GM19467 (cell line): ENCODE measurements at regions not wholly inside any gene's neighbourhood (a gene's known extent, or its start where the extent isn't known, plus 50 kb on each side); places are given as distances from the start of the nearest gene placed in this dataset.
"Not testable (repeated sequence)": the region's sequence is repeated elsewhere in the genome, so short reads cannot be mapped to it uniquely, and the experiment has no call there.

Experiments used
- ATAC-seq: cut with Tn5 transposase; IDR thresholded peaks from one replicate; pipeline ENCODE4 v1.9.1; 2021; ENCODE audit warnings: mild to moderate bottlenecking, moderate library complexity; ENCODE audit not compliant: unreplicated experiment

DNA sequence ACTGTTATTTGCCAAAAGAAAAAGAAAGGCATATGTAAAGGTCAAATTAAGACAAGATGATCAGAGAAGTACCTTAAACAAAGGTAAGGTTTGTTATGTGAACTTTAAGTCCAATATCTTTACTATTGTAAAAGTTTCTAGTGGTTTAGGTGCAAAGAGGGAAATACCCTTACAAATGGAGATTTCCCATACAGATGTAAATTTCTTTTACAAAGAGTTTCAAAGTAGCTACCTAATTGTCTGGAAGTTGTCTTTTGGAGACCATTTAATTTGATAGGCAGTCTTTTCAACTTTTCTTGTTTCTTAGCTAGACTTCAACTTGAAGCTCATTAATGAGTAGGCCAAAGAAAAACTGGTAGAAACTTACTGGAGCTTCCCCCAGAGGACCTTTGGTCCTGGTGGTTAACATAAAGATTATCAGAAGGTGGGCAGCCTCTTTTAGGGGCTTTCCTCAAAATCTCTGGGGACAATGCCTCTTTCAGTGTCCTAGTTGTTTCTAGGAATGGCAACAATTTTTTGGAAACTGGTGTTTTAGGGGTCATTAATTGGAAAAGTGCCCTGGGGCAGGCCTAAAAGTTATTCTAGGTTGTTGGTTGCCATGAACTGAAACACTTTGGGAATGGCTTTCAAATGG is 297.3 kb downstream of the GUCY2F start:
- no peak for ATAC-seq

DNA sequence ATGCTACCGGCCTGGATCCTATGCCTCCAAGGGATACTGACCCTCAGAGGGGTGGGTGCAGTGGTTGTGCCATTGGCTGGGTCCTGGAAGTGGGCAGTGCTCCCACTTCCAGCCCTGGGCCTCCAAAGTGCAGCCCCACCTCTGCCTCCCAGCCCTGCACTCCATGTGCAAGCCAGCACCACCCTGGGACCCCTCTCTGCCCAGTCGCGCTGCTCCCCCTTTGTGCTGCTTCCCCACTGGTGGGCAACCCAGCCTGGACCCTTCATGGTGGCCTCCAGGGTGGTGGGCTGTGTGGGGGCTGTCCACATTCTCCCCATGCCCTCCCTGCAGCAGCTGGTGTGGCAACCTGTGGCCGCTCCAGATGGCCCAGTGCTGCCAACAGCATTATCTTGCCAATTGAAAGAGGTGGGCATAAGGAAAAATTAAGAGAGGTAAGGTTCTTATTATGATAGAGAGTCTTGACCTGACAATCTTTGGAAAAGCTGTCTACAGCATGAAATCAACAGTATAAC is 309.7 kb downstream of the GUCY2F start:
- ATAC-seq, result no peak

DNA sequence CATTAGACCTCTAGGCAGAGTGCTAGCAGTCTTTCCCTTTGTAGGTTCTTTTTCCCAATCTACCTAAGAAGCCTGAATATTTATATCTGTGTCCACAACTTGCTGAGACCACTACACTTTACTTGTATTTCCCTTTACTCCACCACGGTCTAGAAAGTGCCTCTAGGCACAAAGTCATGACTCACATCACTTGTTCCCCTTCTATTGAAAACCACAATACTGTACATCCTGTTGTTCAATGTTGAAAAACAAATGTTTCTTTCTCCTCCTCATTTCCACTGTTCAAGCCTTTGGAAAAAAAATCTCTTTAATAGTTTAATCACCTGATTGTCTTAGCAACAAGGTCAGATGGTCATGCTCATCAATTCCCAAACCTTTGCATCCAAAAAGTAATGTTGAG is 326.7 kb downstream of the GUCY2F start:
- ATAC-seq, result no peak

DNA sequence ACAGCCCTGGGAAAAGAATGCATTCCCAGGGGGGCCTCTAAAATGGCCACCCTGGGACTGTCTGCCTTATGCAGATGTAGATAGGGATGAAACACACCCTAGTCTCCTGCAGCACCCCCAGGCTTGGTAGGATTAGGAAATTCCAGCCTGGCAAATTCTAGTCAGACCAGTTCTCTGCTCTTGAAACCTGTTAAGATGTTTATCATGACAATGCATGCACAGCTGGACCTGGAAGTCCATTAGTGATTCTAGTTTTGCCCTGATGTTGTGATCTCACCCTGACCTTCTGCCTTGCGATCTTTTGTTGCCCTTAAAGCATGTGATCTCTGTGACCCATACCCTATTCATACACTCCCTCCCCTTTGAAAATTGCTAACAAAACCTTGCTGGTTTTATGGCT is 337.7 kb downstream of the GUCY2F start:
- ATAC-seq, result not testable (repeated sequence)

DNA sequence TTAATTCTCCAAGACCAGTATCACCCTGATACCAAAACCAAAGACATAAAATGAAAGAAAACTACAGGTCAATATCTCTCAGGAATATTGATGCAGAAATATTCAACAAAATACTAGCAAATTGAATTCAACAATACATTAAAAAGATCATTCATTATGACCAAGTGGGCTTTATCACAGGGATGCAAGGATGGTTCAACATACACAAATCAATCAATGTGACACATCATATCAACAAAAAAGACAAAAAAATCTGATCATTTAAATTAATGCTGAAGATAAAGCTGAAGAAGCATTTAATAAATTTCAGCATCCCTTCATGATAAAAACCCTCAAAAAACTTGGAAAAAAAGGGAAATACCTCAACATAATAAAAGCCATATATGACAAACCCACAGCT is 341.4 kb downstream of the GUCY2F start:
- ATAC-seq, result no peak

DNA sequence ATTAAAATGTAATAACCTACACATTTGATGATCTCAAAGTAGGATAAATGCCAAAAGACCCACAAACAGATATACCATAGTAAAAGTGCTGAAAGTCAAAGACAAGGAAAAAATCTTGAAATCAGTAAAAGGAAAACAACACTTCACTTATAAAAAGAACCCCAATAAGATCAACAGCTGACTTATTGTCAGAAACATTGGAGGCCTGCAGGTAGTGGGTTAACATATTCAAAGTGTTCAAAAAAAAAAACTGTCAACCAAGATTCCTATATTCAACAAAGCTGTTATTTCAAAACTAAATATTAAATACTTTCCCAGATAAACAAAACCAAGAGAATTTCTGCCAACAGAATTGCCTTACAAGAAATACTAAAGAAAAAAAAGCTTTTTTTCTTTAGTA is 347.1 kb downstream of the GUCY2F start:
- no peak for ATAC-seq

DNA sequence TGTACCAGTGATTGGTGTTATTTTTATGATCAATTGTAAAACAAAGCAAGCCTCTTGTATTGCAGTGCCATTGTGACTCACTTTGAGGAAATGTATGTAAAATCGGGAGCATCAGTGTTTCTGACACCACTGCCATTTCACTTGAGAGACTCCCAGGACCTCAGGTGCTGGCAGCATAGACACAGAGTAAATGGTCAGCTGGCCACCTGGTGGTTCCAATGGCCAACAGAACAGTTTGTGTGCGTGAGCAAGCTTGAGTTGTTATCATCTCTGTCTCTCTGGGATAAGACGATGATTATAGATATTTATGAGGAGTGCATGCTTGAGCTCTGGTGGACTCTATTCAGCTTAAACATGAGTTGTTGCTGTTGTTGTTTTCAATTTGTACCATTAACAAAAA is 356.6 kb downstream of the GUCY2F start:
- ATAC-seq, result no peak

DNA sequence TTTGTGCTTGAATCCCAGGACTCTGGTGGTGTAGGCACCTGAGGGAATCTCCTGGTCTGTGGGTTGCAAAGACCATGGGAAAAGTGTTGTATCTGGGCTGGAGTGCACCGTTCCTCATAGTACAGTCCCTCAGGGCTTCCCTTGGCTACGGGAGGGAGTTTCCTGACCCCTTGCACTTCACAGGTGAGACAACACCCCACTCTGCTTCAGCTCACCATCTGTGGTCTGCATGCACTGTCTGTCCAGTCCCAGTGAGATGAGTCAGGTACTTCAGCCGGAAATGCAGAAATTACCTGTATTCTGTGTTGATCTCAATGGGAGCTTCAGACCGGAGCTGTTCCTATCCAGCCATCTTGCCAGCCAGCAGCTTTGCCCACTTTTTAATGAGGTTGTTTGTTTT is 353.0 kb upstream of the IRS4 start:
- no peak for ATAC-seq

DNA sequence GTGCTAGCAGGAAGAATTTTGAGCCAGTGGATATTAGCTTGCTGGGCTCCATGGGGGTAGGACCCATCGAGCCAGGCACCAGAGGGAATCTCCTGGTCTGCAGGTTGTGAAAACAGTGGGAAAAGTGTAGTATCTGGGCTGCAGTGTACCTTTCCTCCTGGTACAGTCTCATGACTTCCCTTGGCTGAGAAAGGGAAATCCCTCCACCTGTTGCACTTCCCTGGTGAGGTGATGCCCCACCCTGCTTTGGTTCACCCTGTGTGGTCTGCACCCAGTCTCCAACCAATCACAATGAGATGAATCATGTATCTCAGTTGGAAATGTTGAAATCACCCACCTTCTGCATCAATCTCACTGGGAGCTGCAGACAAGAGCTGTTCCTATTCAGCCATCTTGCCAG is 341.4 kb upstream of the IRS4 start:
- ATAC-seq, result no peak

DNA sequence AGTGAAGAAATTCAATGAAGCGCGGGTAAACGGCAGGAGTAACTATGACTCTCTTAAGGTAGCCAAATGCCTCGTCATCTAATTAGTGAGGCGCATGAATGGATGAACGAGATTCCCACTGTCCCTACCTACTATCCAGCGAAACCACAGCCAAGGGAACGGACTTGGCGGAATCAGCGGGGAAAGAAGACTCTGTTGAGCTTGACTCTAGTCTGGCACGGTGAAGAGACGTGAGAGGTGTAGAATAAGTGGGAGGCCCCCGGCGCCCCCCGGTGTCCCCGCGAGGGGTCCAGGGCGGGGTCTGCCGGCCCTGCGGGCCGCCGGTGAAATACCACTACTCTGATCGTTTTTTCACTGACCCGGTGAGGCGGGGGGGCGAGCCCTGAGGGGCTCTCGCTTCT is 317.8 kb upstream of the IRS4 start:
- ATAC-seq, result not testable (repeated sequence)

DNA sequence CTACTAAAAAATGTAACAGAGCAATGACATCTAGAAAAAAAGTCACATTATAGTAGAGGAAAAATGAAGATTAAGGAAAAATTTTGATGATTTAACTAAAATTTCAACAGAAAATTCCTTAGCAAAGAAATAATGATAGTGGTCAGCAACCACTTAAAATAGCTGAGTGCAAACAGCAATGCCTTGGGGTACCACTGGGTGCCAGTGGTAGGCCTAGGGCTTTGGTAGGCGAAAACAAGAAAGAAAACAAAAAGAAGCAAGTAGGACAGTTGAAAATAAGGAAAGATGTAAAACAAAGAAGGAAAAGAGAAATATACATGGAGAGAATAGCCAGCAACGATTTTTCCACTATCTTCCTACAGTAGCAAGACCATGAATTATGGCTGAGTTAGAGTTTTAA is 313.5 kb upstream of the IRS4 start:
- no peak for ATAC-seq

DNA sequence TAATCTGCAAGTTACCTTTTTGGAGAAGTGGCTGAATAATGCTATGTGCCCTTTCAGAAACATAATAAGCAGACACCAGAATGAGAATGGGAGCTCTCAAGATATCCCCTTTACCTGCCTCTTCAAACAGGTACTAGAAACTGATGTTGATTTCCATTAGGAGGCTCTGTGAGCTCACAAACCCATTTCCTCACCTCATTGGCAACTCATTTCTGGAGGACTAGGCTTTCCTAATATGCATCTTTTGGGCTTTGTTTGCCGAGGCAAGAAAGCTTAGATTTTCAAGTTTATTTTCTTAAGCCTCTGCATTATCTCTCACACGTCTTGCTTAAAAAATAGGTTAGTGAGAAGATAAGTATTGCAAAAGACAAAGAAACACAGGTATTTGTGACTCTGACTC is 313.1 kb upstream of the IRS4 start:
- no peak for ATAC-seq

DNA sequence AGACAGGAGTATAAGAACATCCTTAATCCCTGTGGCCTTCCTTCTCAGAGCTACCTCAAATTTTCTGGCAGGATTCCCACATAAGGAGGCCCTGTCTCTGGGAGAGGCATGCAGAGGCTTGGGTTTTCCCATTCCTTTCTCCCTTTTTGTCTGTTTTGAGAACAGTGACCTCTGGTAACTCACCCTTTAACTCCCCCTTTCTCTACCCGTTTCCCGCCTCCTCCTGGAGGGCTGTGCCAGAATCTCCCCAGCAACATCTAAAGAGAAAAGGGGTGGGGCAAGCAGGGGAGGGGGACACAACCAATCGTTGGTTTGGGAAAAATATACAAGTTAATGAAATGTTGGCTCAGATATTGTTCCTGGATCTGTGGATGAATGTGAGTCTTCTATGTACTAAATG is 303.7 kb upstream of the IRS4 start:
- no peak for ATAC-seq

DNA sequence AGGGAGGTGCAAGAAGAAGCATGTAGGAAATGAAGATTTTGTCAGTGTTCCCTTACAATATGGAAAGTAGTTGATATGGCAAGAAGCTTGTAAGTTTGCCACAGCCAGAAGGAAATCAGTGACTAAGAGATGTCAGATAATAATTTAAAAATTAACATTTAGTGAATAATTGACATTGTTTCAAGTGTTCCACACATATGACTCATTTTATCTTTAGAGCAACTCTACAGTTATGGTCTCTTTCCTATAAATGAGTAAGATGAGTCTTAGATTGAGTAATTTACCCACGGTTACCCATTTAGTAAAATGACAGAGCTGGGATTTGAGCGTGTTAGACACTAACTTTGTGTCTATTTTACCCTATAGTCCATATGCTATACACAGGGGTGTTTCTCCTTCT is 300.3 kb upstream of the IRS4 start:
- peak; percentile 93 for ATAC-seq

DNA sequence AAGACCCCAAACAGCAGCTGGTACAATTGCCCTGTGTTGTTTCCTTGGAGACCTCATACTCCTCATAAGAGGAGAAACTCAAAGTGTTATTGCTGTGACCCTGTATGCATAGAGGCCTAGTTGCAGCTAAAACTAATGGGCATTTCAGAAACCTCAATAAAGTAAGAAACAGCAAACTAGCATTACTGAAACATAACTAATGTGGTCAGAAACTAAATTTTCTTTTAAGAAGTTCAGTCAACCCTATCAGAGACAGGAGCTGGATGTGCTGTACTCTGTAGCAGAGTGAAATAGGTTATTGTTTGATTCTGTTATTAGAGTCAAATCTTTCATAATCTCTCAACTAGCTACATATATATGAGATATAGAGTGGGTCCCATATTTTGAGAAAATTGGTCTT is 257.5 kb upstream of the IRS4 start:
- peak; percentile 54 for ATAC-seq

DNA sequence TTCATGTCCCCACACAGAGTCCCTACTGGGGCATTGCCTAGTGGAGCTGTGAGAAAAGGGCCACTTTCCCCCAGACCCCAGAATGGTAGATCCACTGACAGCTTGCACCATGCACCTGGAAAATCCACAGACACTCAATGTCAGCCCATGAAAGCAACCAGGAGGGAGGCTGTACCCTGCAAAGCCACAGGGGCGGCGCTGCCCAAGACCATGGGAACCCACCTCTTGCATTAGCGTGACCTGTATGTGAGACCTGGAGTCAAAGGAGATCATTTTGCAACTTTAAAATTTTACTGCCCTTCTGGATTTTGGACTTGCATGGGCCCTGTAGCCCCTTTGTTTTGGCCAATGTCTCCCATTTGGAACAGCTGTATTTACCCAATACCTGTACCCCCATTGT is 236.5 kb upstream of the IRS4 start:
- ATAC-seq, result not testable (repeated sequence)

DNA sequence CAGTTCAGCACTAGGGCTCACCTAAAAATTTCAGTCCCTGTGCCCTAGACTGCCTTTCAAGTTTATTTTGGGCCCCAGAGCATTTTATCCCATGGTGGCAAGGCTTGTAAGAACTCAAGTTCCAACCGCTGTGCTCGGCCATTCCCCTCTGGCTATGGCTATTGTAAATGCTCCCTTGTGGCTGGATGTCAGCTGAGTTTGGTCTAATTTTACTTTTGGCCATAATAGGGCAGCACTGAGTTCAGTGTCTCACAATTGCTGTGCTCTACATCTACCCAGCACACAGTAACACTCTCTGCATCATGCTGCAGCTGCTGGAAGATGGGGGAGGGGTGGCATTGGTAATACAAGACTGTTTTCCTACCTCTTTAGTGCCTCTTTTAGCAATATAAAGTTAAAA is 210.8 kb upstream of the IRS4 start:
- no peak for ATAC-seq

DNA sequence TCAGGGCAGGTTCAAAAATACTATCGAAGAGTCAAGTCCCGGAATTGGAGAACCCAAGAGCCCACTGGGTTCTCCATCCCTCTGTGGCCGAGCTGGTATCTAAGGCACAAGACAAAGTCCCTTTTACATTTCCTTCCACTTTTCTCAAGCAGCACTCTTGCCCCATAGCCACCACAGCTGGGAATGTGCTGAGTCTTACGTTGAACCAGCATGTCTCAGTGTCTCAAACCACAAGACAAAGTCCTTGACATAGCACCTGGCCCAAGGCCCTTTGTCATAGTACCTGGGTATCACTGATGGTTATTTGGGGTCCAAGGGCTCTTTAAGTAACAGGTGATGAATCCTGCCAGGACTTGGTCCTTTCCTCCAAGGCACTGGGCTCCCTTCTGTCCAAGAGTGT is 210.2 kb upstream of the IRS4 start:
- ATAC-seq, result no peak

DNA sequence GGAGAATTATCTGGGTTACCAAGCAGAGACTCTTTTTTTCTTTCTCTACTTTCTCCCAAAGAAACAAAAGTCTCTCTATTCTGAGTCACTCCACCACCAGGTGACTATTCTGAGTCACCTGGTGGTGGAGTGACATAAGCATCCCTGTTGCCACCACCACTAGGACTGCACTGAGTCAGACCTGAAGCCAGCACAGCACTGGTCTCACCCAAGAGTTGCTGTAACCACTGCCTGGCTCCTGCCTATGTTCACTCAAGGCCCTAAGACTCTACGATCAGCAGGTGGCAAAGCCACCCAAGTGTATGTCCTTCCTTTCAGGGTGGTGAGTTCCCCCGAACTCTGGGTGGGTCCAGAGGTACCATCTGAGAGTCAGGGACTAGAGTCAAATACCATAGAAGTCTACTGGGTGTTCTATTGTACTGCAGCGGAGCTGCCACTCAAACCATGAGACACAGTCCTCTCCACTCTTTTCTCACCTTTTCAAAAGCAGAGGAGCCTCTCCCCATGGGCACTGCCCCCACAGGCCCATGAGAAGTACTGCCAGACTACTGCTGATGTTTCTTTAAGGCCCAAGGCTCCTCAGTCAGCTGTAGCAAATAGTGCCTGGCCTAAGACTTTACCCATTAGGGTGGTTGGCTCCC is 209.6 kb upstream of the IRS4 start:
- ATAC-seq, result no peak

DNA sequence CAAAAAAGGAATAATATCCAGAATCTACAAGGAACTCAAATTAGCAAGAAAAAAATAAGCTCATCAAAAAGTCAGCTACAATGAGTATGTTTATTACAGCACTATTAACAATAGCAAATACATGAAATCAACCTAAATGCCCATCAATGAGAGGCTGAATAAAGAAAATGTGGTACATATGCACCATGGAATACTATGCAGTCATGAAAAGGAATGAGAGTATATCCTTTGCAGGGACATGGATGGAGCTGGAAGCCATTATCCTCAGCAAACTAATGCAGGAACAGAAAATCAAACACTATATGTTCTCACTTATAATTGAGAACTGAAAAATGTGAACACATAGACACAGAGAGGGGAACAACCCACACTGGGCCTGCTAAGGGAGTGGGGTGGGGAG is 178.4 kb upstream of the IRS4 start:
- ATAC-seq, result no peak

DNA sequence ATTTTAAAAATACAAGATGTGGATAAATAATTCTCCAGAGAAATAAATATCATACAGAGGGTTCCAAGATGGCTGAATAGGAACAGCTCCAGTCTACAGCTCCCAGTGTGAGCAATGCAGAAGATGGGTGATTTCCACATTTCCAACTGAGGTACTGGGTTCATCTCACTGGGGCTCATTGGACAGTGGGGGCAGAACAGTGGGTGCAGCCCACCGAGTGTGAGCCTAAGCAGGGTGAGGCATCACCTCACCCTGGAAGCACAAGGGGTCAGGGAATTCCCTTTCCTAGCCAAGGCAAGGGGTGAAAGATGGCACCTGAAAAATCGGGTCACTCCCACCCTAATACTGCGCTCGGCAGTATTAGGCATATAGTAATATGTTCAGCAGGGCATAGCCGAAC is 167.5 kb upstream of the IRS4 start:
- ATAC-seq, result not testable (repeated sequence)

DNA sequence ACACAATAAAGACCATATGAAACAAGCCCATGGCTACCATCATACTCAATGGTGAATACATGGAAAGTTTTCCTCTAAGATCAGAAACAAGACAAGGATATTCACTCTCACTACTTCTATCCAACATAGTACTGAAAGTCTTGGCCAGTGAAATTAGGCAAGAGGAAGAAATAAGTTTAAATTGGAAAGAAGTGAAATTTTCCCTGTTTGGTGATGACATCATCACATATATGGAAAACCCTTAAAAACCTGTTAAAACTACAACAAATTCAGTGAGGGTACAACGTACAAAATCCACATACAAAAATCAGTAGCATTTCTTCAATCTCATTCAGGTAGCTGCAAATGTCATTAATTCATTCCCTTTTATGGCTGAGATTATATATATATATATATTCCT is 164.0 kb upstream of the IRS4 start:
- ATAC-seq, result no peak

DNA sequence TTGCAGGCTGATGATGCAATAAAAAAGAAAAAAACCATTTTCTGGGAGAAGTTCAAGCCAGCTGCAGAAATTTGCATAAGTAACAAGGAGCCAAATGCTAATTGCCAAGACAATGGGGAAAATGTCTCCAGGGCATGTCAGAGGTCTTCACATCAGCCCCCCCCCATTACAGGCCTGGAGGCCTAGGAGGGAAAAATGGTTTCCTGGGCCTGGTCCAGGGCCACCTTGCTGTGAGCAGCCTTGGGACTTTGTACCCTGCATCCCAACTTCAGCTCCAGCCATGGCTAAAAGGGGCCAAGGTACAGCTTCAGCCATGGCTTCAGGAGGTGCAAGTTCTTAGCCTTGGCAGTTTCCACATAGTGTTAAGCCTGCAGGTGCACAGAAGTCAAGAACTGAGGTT is 160.0 kb upstream of the IRS4 start:
- ATAC-seq, result not testable (repeated sequence)
